Stomach (tissue), 8 donors: ENCODE measurements at regions not wholly inside any gene's neighbourhood (a gene's known extent, or its start where the extent isn't known, plus 50 kb on each side); places are given as distances from the start of the nearest gene placed in this dataset.

Source experiments
- DNase-seq, 2 donors: peaks; one replicate each; pipeline versions ENCODE4 v3.0.0 to v3.0.0-alpha.2; 2013 to 2019
- H3K27ac ChIP-seq, 5 donors: fragments of 200-600 bp in 4 of 5; sonication (generic) in 4 of 5; one replicate each; pipeline ENCODE4 v1.5.1; 2013 to 2019; ENCODE audit warnings: mild to moderate bottlenecking in 1 of 5, moderate library complexity in 1 of 5
- H3K27me3 ChIP-seq, 3 donors: fragments of 200-600 bp; sonication (generic); one replicate each; pipeline ENCODE4 v1.5.1; 2017 to 2019; ENCODE audit warnings: mixed run types in 1 of 3
- H3K36me3 ChIP-seq, 4 donors: fragments of 200-600 bp; sonication (generic); 1 replicate in 3 of 4; 2 replicates in 1 of 4; pipeline ENCODE4 v1.5.1; 2016 to 2019
- H3K4me1 ChIP-seq, 4 donors: fragments of 200-600 bp; sonication (generic); one replicate each; pipeline ENCODE4 v1.5.1; 2016 to 2019
- H3K4me3 ChIP-seq, 4 donors: fragments of 200-600 bp; sonication (generic) in 3 of 4; one replicate each; pipeline ENCODE4 v1.5.1; 2016 to 2019; ENCODE audit warnings: mild to moderate bottlenecking in 1 of 4
- H3K9me3 ChIP-seq, 4 donors: fragments of 200-600 bp; sonication (generic); one replicate each; pipeline ENCODE4 v1.5.1; 2016 to 2019
- CTCF ChIP-seq, 7 experiments: fragments of 450-650 bp in 4 of 7; fragments of 200-600 bp in 3 of 7; sonication (generic) in 3 of 7; IDR thresholded peaks; one replicate each; pipeline ENCODE4 v1.5.1; 2016 to 2019; ENCODE audit warnings: antibody characterized with exemption in 7 of 7, control low read depth in 2 of 7, mild to moderate bottlenecking in 1 of 7
- EP300 ChIP-seq: sonication (generic); formaldehyde crosslinking; IDR thresholded peaks from one replicate; pipeline ENCODE4 v1.6.1; 2017; ENCODE audit warnings: antibody characterized with exemption
- POLR2A ChIP-seq, 4 donors: fragments of 450-650 bp; IDR thresholded peaks; one replicate each; pipeline ENCODE4 v1.6.1; 2016; ENCODE audit warnings: antibody characterized with exemption in 4 of 4, control low read depth in 2 of 4, mild to moderate bottlenecking in 1 of 4, moderate library complexity in 1 of 4
- POLR2AphosphoS5 ChIP-seq, 3 donors: sonication (generic); formaldehyde crosslinking; IDR thresholded peaks; one replicate each; pipeline ENCODE4 v1.6.1; 2016; ENCODE audit warnings: antibody characterized with exemption in 3 of 3
- WGBS, 5 donors: extraction: QIAGEN DNeasy Blood & Tissue Kit in 3 of 5; methylation state at CpG; one replicate each; pipeline versions ENCODE4 v1.1.5 to v1.1.7; 2013 to 2018; 5-methylcytosine and 5-hydroxymethylcytosine counted together
- intact Hi-C: fragments of 100-400 bp; cut with DNase I; formaldehyde crosslinking; loops from one replicate; pipeline ENCODE4 v1.15.1; 2023; ENCODE audit warnings: low total_unique reads
- donor health status: healthy with polysubstance abuse.
- donor health status: Bipolar disorder and iron deficiency.
- donor health status: healthy.

GRCh38 chr18:39039813-39040212 lies 1474.2 kb upstream of the CELF4 start:
- no peaks in the 10 kb centered on the region for H3K27me3 ChIP-seq
- H3K4me1 ChIP-seq, result no peaks in the 10 kb centered on the region
- no peaks in the 10 kb centered on the region for H3K9me3 ChIP-seq
- TF ChIP-seq POLR2AphosphoS5 (IDR thresholded peaks at IDR 0.05) (no peak), POLR2A (IDR thresholded peaks at IDR 0.05) (no peak), CTCF (IDR thresholded peaks at IDR 0.05) (no peak), EP300 (no peak)
- H3K36me3 ChIP-seq, result no peaks in the 10 kb centered on the region
- DNase-seq, result no peak
- H3K4me3 ChIP-seq, result no peak overlapping the region
- intact Hi-C loops, result no loop called here
- 68 to 79% (median 74%) methylated on average over 2 of the region's 2 CpGs for WGBS, 5 donors
- H3K27ac ChIP-seq, result no peak overlapping the region

DNA sequence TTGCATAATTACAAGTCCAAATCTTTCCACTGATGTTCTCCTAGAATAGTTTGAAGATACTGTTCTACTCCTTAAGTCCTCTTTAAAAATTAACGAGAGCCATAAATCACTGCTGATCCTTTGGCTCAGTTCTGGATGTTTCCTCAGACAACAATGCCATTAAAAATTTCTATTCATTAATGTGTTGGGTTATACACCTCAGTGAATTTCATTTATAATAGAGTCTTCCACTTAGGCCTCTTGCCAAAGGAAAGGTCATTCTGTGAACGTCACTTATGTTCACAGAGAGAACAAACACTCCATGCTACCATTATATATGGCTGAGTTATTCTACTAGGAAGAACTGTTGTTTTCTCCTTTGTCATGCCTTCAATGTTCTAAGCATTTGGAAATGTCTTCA lies 1472.3 kb upstream of the CELF4 start:
- no peaks in the 10 kb centered on the region for H3K4me1 ChIP-seq
- DNase-seq, result peak in 1 of 2 donors; percentile 6
- intact Hi-C loops, result no loop called here
- WGBS, 5 donors, result 57 to 65% (median 62%) methylated on average over 2 of the region's 2 CpGs
- no peak for TF ChIP-seq POLR2AphosphoS5 (IDR thresholded peaks at IDR 0.05)
- no peak overlapping the region for H3K4me3 ChIP-seq
- H3K27me3 ChIP-seq, result no peaks in the 10 kb centered on the region
- H3K36me3 ChIP-seq, result no peaks in the 10 kb centered on the region
- H3K27ac ChIP-seq, result no peak overlapping the region
- H3K9me3 ChIP-seq, result no peaks in the 10 kb centered on the region

GRCh38 chr18:39033312-39033711 lies 1467.7 kb upstream of the CELF4 start:
- H3K4me3 ChIP-seq, result no peak overlapping the region
- no peaks in the 10 kb centered on the region for H3K9me3 ChIP-seq
- no peak for DNase-seq
- H3K4me1 ChIP-seq, result no peaks in the 10 kb centered on the region
- no peaks in the 10 kb centered on the region for H3K27me3 ChIP-seq
- TF ChIP-seq CTCF (IDR thresholded peaks at IDR 0.05) (no peak), POLR2A (IDR thresholded peaks at IDR 0.05) (no peak), POLR2AphosphoS5 (IDR thresholded peaks at IDR 0.05) (no peak)
- no peak overlapping the region for H3K27ac ChIP-seq
- no peaks in the 10 kb centered on the region for H3K36me3 ChIP-seq
- intact Hi-C loops, result no loop called here
- WGBS, 5 donors, result 68 to 83% (median 83%) methylated on average over 1 of the region's 1 CpG

- TF ChIP-seq POLR2A (IDR thresholded peaks at IDR 0.05) (no peak), POLR2AphosphoS5 (IDR thresholded peaks at IDR 0.05) (no peak), CTCF (IDR thresholded peaks at IDR 0.05) (no peak), EP300 (no peak)
- H3K9me3 ChIP-seq, result no peaks in the 10 kb centered on the region
- H3K4me3 ChIP-seq, result no peak overlapping the region
- 49 to 66% (median 63%) methylated on average over 3 of the region's 3 CpGs for WGBS, 5 donors
- H3K27ac ChIP-seq, result no peak overlapping the region
- intact Hi-C loops, result no loop called here
- no peaks in the 10 kb centered on the region for H3K27me3 ChIP-seq
- DNase-seq, result no peak
- H3K4me1 ChIP-seq, result no peaks in the 10 kb centered on the region
- H3K36me3 ChIP-seq, result no peaks in the 10 kb centered on the region
Observed at GRCh38 chr18:39031647-39032046, 1466.0 kb upstream of the CELF4 start.

GRCh38 chr18:39030124-39030655 lies 1464.6 kb upstream of the CELF4 start:
- intact Hi-C loops, result no loop called here
- Histone ChIP-seq H3K4me1 (no peaks in the 10 kb centered on the region), H3K4me3 (no peak overlapping the region), H3K9me3 (no peaks in the 10 kb centered on the region), H3K27me3 (no peaks in the 10 kb centered on the region), H3K36me3 (no peaks in the 10 kb centered on the region), H3K27ac (no peak overlapping the region)
- peak in 1 of 2 donors; percentile 4 for DNase-seq
- no peak for TF ChIP-seq CTCF (IDR thresholded peaks at IDR 0.05)
- no peak for TF ChIP-seq EP300
- TF ChIP-seq POLR2A (IDR thresholded peaks at IDR 0.05), result no peak
- TF ChIP-seq POLR2AphosphoS5 (IDR thresholded peaks at IDR 0.05), result no peak
- 75 to 92% (median 84%) methylated on average over 2 of the region's 2 CpGs for WGBS, 5 donors
